PC-9 (cell line): ENCODE measurements at regions not wholly inside any gene's neighbourhood (a gene's known extent, or its start where the extent isn't known, plus 50 kb on each side); places are given as distances from the start of the nearest gene placed in this dataset.

Source experiments
- BruUV-seq: library from RNA; stranded (reverse); fragments of 400-500 nt; replicated peaks from 2 replicates; lab custom pipeline; 2021; lab: Mats Ljungman, UMichigan
- CTCF ChIA-PET: fragments of 300-600 bp; sonication (Branson Sonifier 250); formaldehyde crosslinking; loops from one replicate; lab custom pipeline; 2022; ENCODE audit warnings: antibody characterized with exemption; lab: Charles Lee
- POLR2A ChIA-PET: fragments of 300-600 bp; sonication (Branson Sonifier 250); formaldehyde crosslinking; loops from one replicate; lab custom pipeline; 2022; ENCODE audit warnings: antibody characterized with exemption; ENCODE audit not compliant: unreplicated experiment; lab: Charles Lee
- DNase-seq, 2 experiments: peaks; one replicate each; pipeline versions ENCODE4 v3.0.0 to v3.0.0-alpha.2; 2015 to 2022; ENCODE audit warnings: mixed read lengths in 1 of 2
- H2AFZ ChIP-seq: fragments of 200-600 bp; sonication (generic); 2 replicates; pipeline ENCODE4 v1.8.1; 2017; ENCODE audit warnings: antibody characterized with exemption
- H3F3A ChIP-seq: fragments of 200-600 bp; sonication (generic); 2 replicates; pipeline ENCODE4 v1.8.1; 2017; ENCODE audit warnings: antibody characterized with exemption, mild to moderate bottlenecking, low read depth; ENCODE audit not compliant: insufficient read depth
- H3K27ac ChIP-seq: fragments of 200-600 bp; sonication (generic); 2 replicates; pipeline ENCODE4 v1.6.1; 2016; ENCODE audit warnings: mixed run types
- H3K27me3 ChIP-seq: fragments of 200-600 bp; sonication (generic); 2 replicates; pipeline ENCODE4 v1.6.1; 2016; ENCODE audit warnings: low read depth, mixed run types; ENCODE audit not compliant: insufficient read depth
- H3K36me3 ChIP-seq: fragments of 200-600 bp; sonication (generic); 2 replicates; pipeline ENCODE4 v1.6.1; 2016; ENCODE audit warnings: low read depth, mixed run types
- H3K4me1 ChIP-seq: fragments of 200-600 bp; sonication (generic); replicated peaks from 2 replicates; pipeline ENCODE4 v1.6.1; 2016; ENCODE audit warnings: mixed run types; ENCODE audit not compliant: insufficient read depth
- H3K4me2 ChIP-seq: fragments of 200-600 bp; sonication (generic); 2 replicates; pipeline ENCODE4 v1.6.1; 2017; ENCODE audit warnings: mixed run types
- H3K4me3 ChIP-seq: fragments of 200-600 bp; sonication (generic); 2 replicates; pipeline ENCODE4 v1.6.1; 2016; ENCODE audit warnings: mixed run types
- H3K79me2 ChIP-seq: fragments of 200-600 bp; sonication (generic); 2 replicates; pipeline ENCODE4 v1.6.1; 2017; ENCODE audit warnings: low read depth, mixed run types
- H3K9me2 ChIP-seq: fragments of 200-600 bp; sonication (generic); 2 replicates; pipeline ENCODE4 v1.8.1; 2017; ENCODE audit warnings: mild to moderate bottlenecking; ENCODE audit not compliant: insufficient read depth
- H3K9me3 ChIP-seq: fragments of 200-600 bp; sonication (generic); 2 replicates; pipeline ENCODE4 v1.8.1; 2016; ENCODE audit warnings: low read depth; ENCODE audit not compliant: insufficient read depth
- H4K20me1 ChIP-seq: fragments of 200-600 bp; sonication (generic); 2 replicates; pipeline ENCODE4 v1.8.1; 2017; ENCODE audit not compliant: insufficient read depth
- CTCF ChIP-seq: fragments of 200-600 bp; sonication (generic); conservative IDR thresholded peaks from 2 replicates; pipeline ENCODE4 v1.6.1; 2017; ENCODE audit warnings: mixed run types, antibody characterized with exemption, mild to moderate bottlenecking, moderate library complexity
- EZH2 ChIP-seq: fragments of 200-600 bp; sonication (generic); IDR thresholded peaks from 2 replicates; pipeline ENCODE4 v1.8.0; 2017; ENCODE audit warnings: antibody characterized with exemption, low read depth
- intact Hi-C: fragments of 100-400 bp; cut with micrococcal nuclease; formaldehyde crosslinking; loops from one replicate; pipeline ENCODE4 v1.10.0; 2022; ENCODE audit not compliant: unreplicated experiment

DNA sequence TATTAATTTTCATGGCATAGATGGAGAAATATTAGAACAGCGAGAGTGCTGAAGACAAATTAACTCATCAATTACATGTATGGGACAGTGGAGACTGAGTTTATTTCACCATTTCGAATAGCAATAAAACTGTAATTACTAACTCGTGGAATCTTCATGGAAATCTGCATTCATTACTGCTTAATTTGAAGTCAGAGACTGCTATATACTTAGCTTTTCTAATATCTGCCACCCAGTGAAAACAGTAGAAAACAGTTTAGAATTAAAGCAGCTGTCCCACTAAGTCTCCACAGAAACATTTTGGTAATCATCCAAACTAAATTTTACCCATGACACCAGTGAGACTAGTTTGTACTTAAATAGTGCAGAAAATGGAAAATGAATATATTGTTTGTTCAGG, 56.8 kb downstream of the IZUMO3 start:
- no peak overlapping the region for H3K4me2 ChIP-seq
- no peaks in the 10 kb centered on the region for H3K9me2 ChIP-seq
- H3K27me3 ChIP-seq: no peaks in the 10 kb centered on the region
- no peak overlapping the region for H2AFZ ChIP-seq
- no peaks in the 10 kb centered on the region for H4K20me1 ChIP-seq
- H3K27ac ChIP-seq: no peak overlapping the region
- no peak for TF ChIP-seq CTCF
- no peak for TF ChIP-seq EZH2
- no peaks in the 10 kb centered on the region for H3K9me3 ChIP-seq
- no TSS peak for BruUV-seq
- CTCF ChIA-PET: no interaction called here
- H3F3A ChIP-seq: no peaks in the 10 kb centered on the region
- POLR2A ChIA-PET: no interaction called here
- H3K36me3 ChIP-seq: no peaks in the 10 kb centered on the region
- H3K4me3 ChIP-seq: no peak overlapping the region
- no peaks in the 10 kb centered on the region for H3K4me1 ChIP-seq
- intact Hi-C loops: no loop called here
- no peaks in the 10 kb centered on the region for H3K79me2 ChIP-seq
- DNase-seq: no peak

DNA sequence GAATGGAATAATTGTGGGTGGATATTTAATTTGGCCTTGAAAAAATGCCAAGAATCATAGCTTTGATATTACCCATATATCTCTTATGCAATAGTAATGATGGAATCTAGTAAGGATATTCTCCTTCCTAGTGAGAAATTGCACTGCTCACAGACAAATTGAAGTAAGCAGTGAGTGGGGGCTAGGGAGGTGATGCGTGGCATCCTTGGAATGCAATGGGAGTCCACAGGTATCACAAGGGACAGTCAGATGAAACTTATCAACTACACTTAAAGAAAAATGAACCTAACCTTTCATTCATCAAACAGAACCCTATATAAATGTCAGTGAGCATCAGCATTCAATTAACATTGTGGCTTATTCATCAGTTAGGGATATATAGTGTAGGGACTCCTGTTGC, 57.8 kb downstream of the IZUMO3 start:
- H3K27ac ChIP-seq: no peak overlapping the region
- no peaks in the 10 kb centered on the region for H3K79me2 ChIP-seq
- TF ChIP-seq CTCF (no peak), EZH2 (no peak)
- no TSS peak for BruUV-seq
- no peaks in the 10 kb centered on the region for H3K4me1 ChIP-seq
- H3K9me2 ChIP-seq: no peaks in the 10 kb centered on the region
- intact Hi-C loops: no loop called here
- no peak overlapping the region for H3K4me2 ChIP-seq
- no peak overlapping the region for H2AFZ ChIP-seq
- no peak for DNase-seq
- H3K9me3 ChIP-seq: no peaks in the 10 kb centered on the region
- H3F3A ChIP-seq: no peaks in the 10 kb centered on the region
- CTCF ChIA-PET: no interaction called here
- no peaks in the 10 kb centered on the region for H3K36me3 ChIP-seq
- no peaks in the 10 kb centered on the region for H4K20me1 ChIP-seq
- H3K4me3 ChIP-seq: no peak overlapping the region
- POLR2A ChIA-PET: no interaction called here
- H3K27me3 ChIP-seq: no peaks in the 10 kb centered on the region

DNA sequence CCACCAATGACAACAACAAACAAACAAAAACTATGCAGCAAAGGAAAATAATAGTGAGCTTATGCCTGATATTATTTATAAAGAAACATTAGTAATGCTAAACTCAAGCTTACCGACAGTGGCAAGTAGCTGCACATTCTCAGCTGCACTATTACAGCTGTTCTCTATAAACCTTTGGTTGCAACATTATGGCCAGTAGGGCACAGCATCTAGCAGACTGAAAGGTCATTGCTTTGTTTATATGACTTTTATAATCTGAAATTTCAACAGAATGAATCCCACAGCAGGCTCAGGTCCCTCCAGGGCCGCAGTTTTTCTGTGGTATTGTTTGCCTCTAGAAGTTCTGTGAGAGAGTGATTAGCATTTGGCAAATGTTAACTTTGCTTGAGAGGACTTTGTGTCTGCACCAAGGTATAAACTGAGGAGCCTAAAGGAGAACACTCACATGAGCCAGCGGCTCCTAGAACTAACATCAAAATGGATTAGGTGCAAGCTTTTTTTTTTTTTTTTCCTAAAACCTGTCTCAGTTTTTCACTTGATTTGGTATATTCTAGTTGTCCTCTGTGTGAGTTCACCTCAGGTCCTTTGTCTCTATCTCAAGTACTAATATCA, 58.3 kb downstream of the IZUMO3 start:
- no TSS peak for BruUV-seq
- Histone ChIP-seq H3K27ac (no peak overlapping the region), H3K27me3 (no peaks in the 10 kb centered on the region), H3K4me3 (no peak overlapping the region), H4K20me1 (no peaks in the 10 kb centered on the region), H3K79me2 (no peaks in the 10 kb centered on the region), H3F3A (no peaks in the 10 kb centered on the region), H3K4me1 (no peaks in the 10 kb centered on the region), H3K36me3 (no peaks in the 10 kb centered on the region), H3K9me2 (no peaks in the 10 kb centered on the region), H3K9me3 (no peaks in the 10 kb centered on the region), H3K4me2 (no peak overlapping the region), H2AFZ (no peak overlapping the region)
- intact Hi-C loops: no loop called here
- no peak for DNase-seq
- POLR2A ChIA-PET: no interaction called here
- CTCF ChIA-PET: no interaction called here
- TF ChIP-seq EZH2 (no peak), CTCF (no peak)
